Astrocyte of the hippocampus (primary cell): ENCODE measurements at regions not wholly inside any gene's neighbourhood (a gene's known extent, or its start where the extent isn't known, plus 50 kb on each side); places are given as distances from the start of the nearest gene placed in this dataset.

ENCODE experiments used
- DNase-seq: peaks from one replicate; pipeline ENCODE4 v3.0.0; 2011; ENCODE audit warnings: low read depth, low spot score

- no peak for DNase-seq
Observed at GRCh38 chr12:29883941-29884554, 100.3 kb upstream of the TMTC1 start.

GRCh38 chr12:29883525-29883924 is 99.8 kb upstream of the TMTC1 start:
- DNase-seq = no peak

- DNase-seq = no peak
Observed at GRCh38 chr12:29882846-29883245, 99.1 kb upstream of the TMTC1 start.

GRCh38 chr12:29880987-29881386 is 97.2 kb upstream of the TMTC1 start:
- no peak for DNase-seq

GRCh38 chr12:29879606-29880308 is 96.0 kb upstream of the TMTC1 start:
- DNase-seq = no peak

- no peak for DNase-seq
Observed at GRCh38 chr12:29869946-29870345, 86.2 kb upstream of the TMTC1 start.

- DNase-seq = no peak
Observed at GRCh38 chr12:29867823-29868222, 84.1 kb upstream of the TMTC1 start.

GRCh38 chr12:29863665-29864064 is 79.9 kb upstream of the TMTC1 start:
- DNase-seq = peak; percentile 6

GRCh38 chr12:29858270-29858786 is 74.6 kb upstream of the TMTC1 start:
- DNase-seq = no peak

GRCh38 chr12:29847246-29847645 is 63.5 kb upstream of the TMTC1 start:
- DNase-seq = no peak

GRCh38 chr12:29844667-29845066 is 60.9 kb upstream of the TMTC1 start:
- DNase-seq = no peak

- no peak for DNase-seq
Observed at GRCh38 chr12:29843036-29843435, 59.3 kb upstream of the TMTC1 start.

- no peak for DNase-seq
Observed at GRCh38 chr12:29838768-29839167, 55.0 kb upstream of the TMTC1 start.
